HepG2 (cell line): ENCODE measurements at regions not wholly inside any gene's neighbourhood (a gene's known extent, or its start where the extent isn't known, plus 50 kb on each side); places are given as distances from the start of the nearest gene placed in this dataset.

Source experiments
- ATAC-seq: fragments of 200-7000 bp; cut with Tn5 transposase; 3 replicates; pipeline ENCODE4 v1.9.1; 2020; ENCODE audit warnings: mild to moderate bottlenecking, moderate library complexity
- BruUV-seq: library from RNA; stranded (reverse); fragments of 400-500 nt; replicated peaks from 2 replicates; lab custom pipeline; 2021; lab: Mats Ljungman, UMichigan
- CTCF ChIA-PET: fragments of 300-600 bp; formaldehyde crosslinking; extraction: SDS; loops from one replicate; lab custom pipeline; 2021; ENCODE audit warnings: low total read pairs, inconsistent platforms, low intra/inter-chr PET ratio; lab: Yijun Ruan, JAX
- POLR2A ChIA-PET: fragments of 350-600 bp; sonication (Branson Sonifier 250); formaldehyde crosslinking; loops from one replicate; lab custom pipeline; 2020; ENCODE audit warnings: antibody characterized with exemption, inconsistent platforms; lab: Yijun Ruan, JAX
- DNase-seq: peaks from one replicate; pipeline ENCODE4 v3.0.0-alpha.2; 2015; ENCODE audit warnings: low spot score
- FAIRE-seq: peaks from 3 replicates; lab custom pipeline; 2011; peaks lifted over from hg19 to GRCh38; lab: Jason Lieb, UNC
- H2AFZ ChIP-seq: one replicate; pipeline ENCODE4 v1.6.1; 2011; ENCODE audit warnings: low read length, inconsistent platforms
- H3K27ac ChIP-seq: fragments of 300-600 bp; 3 replicates; pipeline ENCODE4 v1.8.0; 2011; ENCODE audit warnings: mixed run types, mild to moderate bottlenecking, mixed read lengths, low read length, inconsistent platforms; ENCODE audit not compliant: insufficient read depth; ENCODE audit errors: extremely low read length
- H3K27me3 ChIP-seq, 2 experiments: fragments of 200-600 bp in 1 of 2; 2 replicates in 1 of 2; 3 replicates in 1 of 2; pipeline versions ENCODE4 v1.6.0 to v1.8.0; 2011; ENCODE audit warnings: low read length in 2 of 2, mild to moderate bottlenecking in 2 of 2, moderate library complexity in 2 of 2, inconsistent platforms in 1 of 2; ENCODE audit not compliant: insufficient read depth in 2 of 2, control insufficient read depth in 1 of 2
- H3K36me3 ChIP-seq, 2 experiments: fragments of 200-600 bp in 1 of 2; replicated peaks in 1 of 2; 2 replicates in 1 of 2; 3 replicates in 1 of 2; pipeline versions ENCODE4 v1.5.1 to v1.8.0; 2011; ENCODE audit warnings: low read length in 2 of 2, inconsistent platforms in 1 of 2; ENCODE audit not compliant: insufficient read depth in 2 of 2, control insufficient read depth in 1 of 2
- H3K4me1 ChIP-seq: 2 replicates; pipeline ENCODE4 v1.5.1; 2012; ENCODE audit warnings: low read length, inconsistent platforms; ENCODE audit not compliant: insufficient read depth
- H3K4me2 ChIP-seq: 2 replicates; pipeline ENCODE4 v1.6.0; 2011; ENCODE audit warnings: low read depth, low read length, inconsistent platforms
- H3K4me3 ChIP-seq, 3 experiments: fragments of 200-600 bp in 1 of 3; sonication (generic), shearing (Covaris generic) in 1 of 3; replicated peaks in 1 of 3; 2 replicates each; pipeline ENCODE4 v1.5.1; 2011 to 2016; ENCODE audit warnings: low read length in 3 of 3, inconsistent platforms in 2 of 3, low read depth in 2 of 3, mild to moderate bottlenecking in 2 of 3, control low read depth in 1 of 3, mixed read lengths in 1 of 3; ENCODE audit not compliant: insufficient read depth in 1 of 3
- H3K79me2 ChIP-seq: one replicate; pipeline ENCODE4 v1.6.1; 2011; ENCODE audit warnings: low read length, inconsistent platforms; ENCODE audit not compliant: insufficient read depth
- H3K9ac ChIP-seq: 2 replicates; pipeline ENCODE4 v1.6.0; 2011; ENCODE audit warnings: mild to moderate bottlenecking, low read depth, low read length, inconsistent platforms; ENCODE audit not compliant: insufficient read depth
- H3K9me3 ChIP-seq: 2 replicates; pipeline ENCODE4 v1.5.1; 2012; ENCODE audit warnings: mild to moderate bottlenecking, low read length
- H4K20me1 ChIP-seq: 2 replicates; pipeline ENCODE4 v1.6.0; 2011; ENCODE audit warnings: inconsistent platforms, mild to moderate bottlenecking, low read length, moderate library complexity; ENCODE audit not compliant: insufficient read depth
- HDAC6 ChIP-seq: fragments of 200-600 bp; sonication (generic); IDR thresholded peaks from 2 replicates; pipeline ENCODE4 v1.7.0; 2017; ENCODE audit warnings: mild to moderate bottlenecking, antibody characterized with exemption, low read length, low read depth
- LCORL ChIP-seq, 2 experiments: fragments of 450-650 bp in 1 of 2; sonication (generic) in 1 of 2; formaldehyde crosslinking in 1 of 2; IDR thresholded peaks; 2 replicates each; pipeline versions ENCODE4 v1.5.0 to v1.6.1; 2017 to 2020; ENCODE audit warnings: antibody characterized with exemption in 1 of 2, missing genetic modification reagents in 1 of 2
- NFE2L2 ChIP-seq: fragments of 150-350 bp; IDR thresholded peaks from 2 replicates; pipeline ENCODE4 v1.6.1; 2014; ENCODE audit warnings: low read length
- PCBP1 ChIP-seq: fragments of 200-400 bp; formaldehyde crosslinking; IDR thresholded peaks from 2 replicates; pipeline ENCODE4 v1.6.1; 2017; ENCODE audit warnings: mild to moderate bottlenecking, low read depth, low read length, borderline replicate concordance
- SMAD9 ChIP-seq: sonication (generic); formaldehyde crosslinking; IDR thresholded peaks from 2 replicates; pipeline ENCODE4 v1.5.1; 2020; ENCODE audit warnings: mild to moderate bottlenecking, missing genetic modification reagents
- WGBS: methylation state at CpG from one replicate; pipeline ENCODE4 v1.1.6; 2017; ENCODE audit warnings: low lambda C conversion rate; 5-methylcytosine and 5-hydroxymethylcytosine counted together
- in situ Hi-C: cut with HindIII; loops from 2 replicates; pipeline ENCODE4 v1.10.0; 2017; ENCODE audit warnings: low pct_unique_long_range_greater_than_20kb; ENCODE audit not compliant: extremely low pct_ligation_motif_present
- intact Hi-C: fragments of 100-400 bp; cut with micrococcal nuclease; formaldehyde crosslinking; loops from one replicate; pipeline ENCODE4 v1.10.0; 2022; ENCODE audit not compliant: unreplicated experiment
- TF ChIP-seq, protein P1 (sequence below): sonication (generic); formaldehyde crosslinking; IDR thresholded peaks from 2 replicates; pipeline ENCODE4 v1.4.0; 2020; ENCODE audit warnings: missing genetic modification reagents
- TF ChIP-seq, protein P2 (sequence below): sonication (generic); formaldehyde crosslinking; IDR thresholded peaks from 2 replicates; pipeline ENCODE4 v1.4.0; 2020; ENCODE audit warnings: mild to moderate bottlenecking, missing genetic modification reagents

DNA sequence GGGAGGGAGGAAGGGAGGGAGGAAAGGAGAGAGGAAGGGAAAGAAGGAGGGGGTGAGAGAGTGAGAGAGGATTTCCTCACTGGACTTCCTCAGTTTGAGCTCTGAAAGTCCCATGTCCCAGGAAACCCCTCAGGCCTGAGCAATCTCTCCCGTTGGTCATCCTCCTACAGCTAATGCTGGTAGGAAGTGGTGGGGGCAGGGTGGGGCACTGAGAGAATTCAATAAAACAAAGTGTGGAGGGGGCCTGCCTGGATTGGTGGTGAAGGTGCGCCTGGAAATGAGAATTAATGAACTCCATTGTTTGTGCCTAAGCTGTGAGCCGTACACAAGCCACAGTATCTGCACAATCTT lies 195.0 kb downstream of the RGS3 start:
- intact Hi-C loops, result loop anchor here (1.0 to 10.0 kb wide), 5 partner anchors 67 to 384 kb away; partner anchors contain the start of genes C9orf43, CDC26, POLE3 and PRPF4
- Histone ChIP-seq H3K9ac (no peak overlapping the region), H2AFZ (no peak overlapping the region), H3K27me3 (peaks cover 0 to 25% of the 10 kb centered on the region in 2 experiments; a peak in 2 of 5 replicates), H3K36me3 (no peaks in the 10 kb centered on the region), H3K4me2 (peak overlapping the region; percentile 12; the same call in 1 of the 2 replicates), H3K4me1 (peaks cover 59% of the 10 kb centered on the region), H3K27ac (no peak overlapping the region), H3K9me3 (no peaks in the 10 kb centered on the region), H3K4me3 (no peak overlapping the region), H4K20me1 (no peaks in the 10 kb centered on the region), H3K79me2 (no peaks in the 10 kb centered on the region)
- in situ Hi-C loops, result loop anchor here (5.0 kb wide), 3 partner anchors 66 to 386 kb away; no protein-coding TSS in a partner anchor
- CTCF ChIA-PET, result interaction anchor here (0.8 to 9.4 kb wide), 4 partner anchors 67 to 303 kb away, joined by 3 to 223 read pairs (median 20); partner anchors contain the start of gene ALAD
- TF ChIP-seq, protein P1, sequence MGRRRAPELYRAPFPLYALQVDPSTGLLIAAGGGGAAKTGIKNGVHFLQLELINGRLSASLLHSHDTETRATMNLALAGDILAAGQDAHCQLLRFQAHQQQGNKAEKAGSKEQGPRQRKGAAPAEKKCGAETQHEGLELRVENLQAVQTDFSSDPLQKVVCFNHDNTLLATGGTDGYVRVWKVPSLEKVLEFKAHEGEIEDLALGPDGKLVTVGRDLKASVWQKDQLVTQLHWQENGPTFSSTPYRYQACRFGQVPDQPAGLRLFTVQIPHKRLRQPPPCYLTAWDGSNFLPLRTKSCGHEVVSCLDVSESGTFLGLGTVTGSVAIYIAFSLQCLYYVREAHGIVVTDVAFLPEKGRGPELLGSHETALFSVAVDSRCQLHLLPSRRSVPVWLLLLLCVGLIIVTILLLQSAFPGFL (CRISPR knock-in tag), result no peak
- TF ChIP-seq PCBP1 (no peak), LCORL (IDR thresholded peaks at IDR 0.05) (no peak), LCORL (CRISPR knock-in tag; IDR thresholded peaks at IDR 0.05) (no peak), SMAD9 (no peak)
- TF ChIP-seq, protein P2, sequence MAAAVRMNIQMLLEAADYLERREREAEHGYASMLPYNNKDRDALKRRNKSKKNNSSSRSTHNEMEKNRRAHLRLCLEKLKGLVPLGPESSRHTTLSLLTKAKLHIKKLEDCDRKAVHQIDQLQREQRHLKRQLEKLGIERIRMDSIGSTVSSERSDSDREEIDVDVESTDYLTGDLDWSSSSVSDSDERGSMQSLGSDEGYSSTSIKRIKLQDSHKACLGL, result no peak
- BruUV-seq, result no TSS peak
- DNase-seq (no peak), FAIRE-seq (no peak), ATAC-seq (no peak)
- WGBS, result 0% methylated on average over 3 of the region's 3 CpGs
- POLR2A ChIA-PET, result interaction anchor here (1.0 to 2.7 kb wide), 4 partner anchors 67 to 318 kb away, joined by 4 to 13 read pairs (median 4); partner anchors contain the start of gene WDR31

- Histone ChIP-seq H4K20me1 (no peaks in the 10 kb centered on the region), H3K27me3 (peaks cover 0 to 28% of the 10 kb centered on the region in 2 experiments; a peak in 3 of 5 replicates), H3K9ac (no peak overlapping the region), H3K27ac (no peak overlapping the region), H3K4me2 (no peak overlapping the region), H3K4me1 (peaks cover 54% of the 10 kb centered on the region), H3K36me3 (no peaks in the 10 kb centered on the region), H3K79me2 (no peaks in the 10 kb centered on the region), H2AFZ (no peak overlapping the region), H3K4me3 (no peak overlapping the region), H3K9me3 (no peaks in the 10 kb centered on the region)
- BruUV-seq, result no TSS peak
- in situ Hi-C loops (loop anchor here (5.0 kb wide), 3 partner anchors 67 to 387 kb away; no protein-coding TSS in a partner anchor), intact Hi-C loops (loop anchor here (2.0 to 10.0 kb wide), 4 partner anchors 212 to 384 kb away; partner anchors contain the start of genes C9orf43, CDC26, POLE3 and PRPF4)
- POLR2A ChIA-PET, result interaction anchor here (1.5 to 2.7 kb wide), 2 partner anchors 67 to 248 kb away, joined by 5 to 13 read pairs; no protein-coding TSS in a partner anchor
- TF ChIP-seq NFE2L2 (peak; percentile 64), HDAC6 (no peak)
- no peak for DNase-seq
- FAIRE-seq, result no peak
- CTCF ChIA-PET, result interaction anchor here (9.4 kb wide), 1 partner anchor 67 kb away, joined by 223 read pairs; no protein-coding TSS in a partner anchor
- 2% methylated on average over 3 of the region's 3 CpGs for WGBS
- ATAC-seq, result no peak
Observed at GRCh38 chr9:113659039-113659438, 195.5 kb downstream of the RGS3 start.
